ENCODE measurements at regions not wholly inside any gene's neighbourhood (a gene's known extent, or its start where the extent isn't known, plus 50 kb on each side); places are given as distances from the start of the nearest gene placed in this dataset.
"Not testable (repeated sequence)": the region's sequence is repeated elsewhere in the genome, so short reads cannot be mapped to it uniquely, and the experiment has no call there.

DNA sequence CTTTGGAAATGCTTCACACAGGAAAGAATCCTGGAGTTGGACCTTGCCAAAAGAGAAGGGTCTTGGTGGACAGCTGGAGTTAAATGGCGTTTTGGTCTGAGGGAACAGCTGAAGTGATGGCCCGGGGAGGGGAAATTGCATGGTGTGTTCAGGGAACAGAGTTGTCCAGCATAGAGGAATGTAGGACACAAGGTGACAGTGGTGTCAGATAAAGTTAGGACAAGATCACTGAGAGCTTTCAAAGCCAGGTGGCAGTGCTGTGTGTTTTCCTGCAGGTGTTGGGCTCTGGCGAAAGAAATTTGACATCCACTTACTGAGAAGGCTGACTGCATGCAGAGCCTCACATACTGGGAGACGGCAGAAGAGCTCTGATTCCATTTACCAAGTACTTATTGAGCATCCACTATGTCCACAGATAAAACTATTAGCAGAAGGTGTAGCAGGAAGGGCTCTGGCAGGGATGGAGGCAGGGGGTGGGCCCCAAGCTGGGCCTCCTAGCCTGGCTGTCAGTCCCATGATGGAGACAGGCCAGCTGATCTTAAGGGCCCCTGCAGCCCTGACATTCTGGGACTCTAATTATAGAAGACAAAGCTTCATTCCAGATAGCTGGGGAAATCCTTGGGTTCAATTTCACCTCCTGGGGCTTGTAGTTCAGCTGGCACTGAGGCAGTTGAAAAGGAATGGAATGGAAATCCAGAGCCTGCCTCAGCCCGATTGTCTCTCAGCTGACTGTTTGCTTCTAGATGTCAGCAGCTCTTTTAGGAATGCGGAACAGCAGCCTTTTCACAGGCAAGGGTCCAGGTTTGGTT is 150.2 kb upstream of the MAMLD1 start:
- DNase-seq (ENCODE audit: low spot score): no peak

DNA sequence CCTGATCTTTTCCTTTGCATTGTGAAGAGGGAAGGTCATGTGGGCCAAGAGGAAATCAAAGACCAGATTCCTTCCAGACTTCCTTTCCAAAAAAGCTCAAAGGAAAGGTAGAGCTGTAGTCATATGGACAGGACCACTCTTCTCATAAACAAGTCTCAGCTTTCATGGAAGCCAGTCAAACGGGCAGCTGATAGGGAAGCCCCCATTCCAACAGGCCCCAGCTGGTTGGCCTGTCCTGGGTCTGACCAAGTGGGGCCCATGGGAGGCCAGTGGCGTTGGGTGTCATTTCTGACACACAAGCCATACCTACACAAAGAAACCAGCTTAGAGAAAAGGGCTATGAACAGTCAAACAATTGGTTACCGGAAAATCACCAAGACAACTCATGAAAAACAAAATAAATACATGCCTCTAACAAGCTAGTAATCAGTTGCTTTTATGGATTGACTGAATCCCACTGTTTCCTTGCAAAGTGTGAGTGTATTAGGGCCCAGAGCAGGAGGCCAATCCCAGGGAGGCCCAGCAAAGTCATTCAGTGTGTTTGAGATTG is 149.6 kb upstream of the MAMLD1 start:
- no peak for DNase-seq (ENCODE audit: low spot score)

- DNase-seq (ENCODE audit: low spot score): not testable (repeated sequence)
These were observed 147.1 kb upstream of the MAMLD1 start for GRCh38 chrX:150216000-150216399.

DNA sequence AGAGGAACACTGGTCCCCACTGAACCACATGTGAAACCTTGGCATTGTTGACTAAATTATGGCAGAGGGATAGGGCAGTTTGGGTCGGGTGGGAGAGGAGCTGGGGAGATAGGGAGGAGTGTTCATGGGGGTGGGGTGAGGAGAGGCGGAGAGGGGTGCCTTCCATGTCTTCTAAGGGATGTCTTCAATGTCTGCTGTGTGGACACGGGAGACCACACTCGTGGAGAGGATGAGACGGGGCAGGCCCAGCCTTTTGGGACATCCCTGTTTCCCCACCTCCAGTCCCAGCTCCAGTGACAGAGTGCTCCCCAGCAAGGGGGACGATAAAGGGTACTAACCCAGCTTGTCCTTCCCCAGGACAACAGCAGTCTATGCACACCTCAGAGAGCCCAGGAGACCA is 146.4 kb upstream of the MAMLD1 start:
- DNase-seq (ENCODE audit: low spot score): no peak

- no peak for DNase-seq (ENCODE audit: low spot score)
These were observed 145.5 kb upstream of the MAMLD1 start for GRCh38 chrX:150217609-150218008.

- no peak for DNase-seq (ENCODE audit: low spot score)
These were observed 143.5 kb upstream of the MAMLD1 start for GRCh38 chrX:150219374-150220185.

DNA sequence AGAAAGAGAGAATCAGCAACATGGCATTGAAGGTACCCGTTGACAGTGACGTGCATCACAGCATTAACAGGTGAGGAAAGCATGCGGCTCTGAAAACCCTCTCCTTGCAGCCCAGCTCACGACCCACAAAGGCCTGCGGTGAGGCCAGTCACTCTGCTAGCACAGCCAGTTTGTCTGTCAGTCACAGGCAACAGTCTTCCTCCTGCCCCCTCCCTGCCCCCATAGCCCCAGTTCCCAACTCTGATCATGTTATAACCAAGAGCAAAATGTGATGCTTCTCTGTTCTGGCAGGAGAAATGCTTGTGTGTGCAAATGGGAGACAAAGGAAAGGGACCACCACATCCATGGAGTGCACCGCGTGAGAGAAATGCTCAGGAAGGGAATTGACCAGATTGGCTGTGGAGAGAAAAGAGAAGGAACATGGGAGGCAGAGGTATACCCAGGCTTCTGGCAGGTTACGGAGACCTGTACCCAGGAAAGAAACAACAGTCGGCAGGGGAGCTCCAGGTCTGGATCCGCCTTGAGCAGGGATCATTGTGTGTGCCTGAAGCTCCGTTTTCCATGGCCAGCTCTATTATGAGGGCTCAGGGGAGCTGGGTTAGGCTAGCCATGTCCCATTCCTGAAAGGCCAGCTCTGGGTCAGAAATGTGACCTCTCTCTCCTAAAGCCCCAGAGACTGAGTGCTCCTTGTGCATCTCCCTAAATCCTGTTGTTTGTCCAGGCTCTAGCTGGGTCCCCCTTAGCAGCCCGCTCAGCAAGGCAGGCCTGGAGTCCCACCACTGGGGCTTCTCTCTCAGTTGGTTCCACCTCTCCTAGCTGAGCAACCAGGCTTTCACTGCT is 139.7 kb upstream of the MAMLD1 start:
- DNase-seq (ENCODE audit: low spot score): no peak

GRCh38 chrX:150224676-150225075 is 138.4 kb upstream of the MAMLD1 start:
- DNase-seq (ENCODE audit: low spot score): no peak

GRCh38 chrX:150225266-150225665 is 137.9 kb upstream of the MAMLD1 start:
- DNase-seq (ENCODE audit: low spot score): no peak

DNA sequence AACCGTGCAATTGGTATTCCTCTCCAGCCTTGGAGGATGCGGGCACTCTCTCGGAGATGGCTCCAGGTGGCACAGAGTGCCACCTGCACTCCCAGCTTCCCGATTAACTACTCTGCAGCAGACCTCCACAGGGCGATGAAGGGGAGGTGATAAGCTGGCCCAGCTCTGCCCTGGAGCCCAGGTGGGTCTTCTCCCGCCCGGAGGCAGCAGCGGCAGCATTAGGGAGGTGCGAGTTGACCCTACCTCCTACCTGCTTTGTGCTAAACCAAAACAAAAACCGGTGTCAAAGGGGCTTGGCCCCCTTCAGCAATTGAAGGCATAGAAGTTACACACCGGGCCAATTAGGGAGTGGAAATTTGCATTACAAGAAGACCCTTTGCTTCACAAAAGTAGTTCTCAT is 137.4 kb upstream of the MAMLD1 start:
- no peak for DNase-seq (ENCODE audit: low spot score)

GRCh38 chrX:150226223-150226965 is 136.7 kb upstream of the MAMLD1 start:
- no peak for DNase-seq (ENCODE audit: low spot score)

- no peak for DNase-seq (ENCODE audit: low spot score)
These were observed 135.7 kb upstream of the MAMLD1 start for GRCh38 chrX:150227321-150227860.

- DNase-seq (ENCODE audit: low spot score): no peak
These were observed 135.2 kb upstream of the MAMLD1 start for GRCh38 chrX:150227873-150228410.

- DNase-seq (ENCODE audit: low spot score): no peak
These were observed 134.7 kb upstream of the MAMLD1 start for GRCh38 chrX:150228431-150228830.

- DNase-seq (ENCODE audit: low spot score): no peak
These were observed 134.1 kb upstream of the MAMLD1 start for GRCh38 chrX:150229030-150229429.

DNA sequence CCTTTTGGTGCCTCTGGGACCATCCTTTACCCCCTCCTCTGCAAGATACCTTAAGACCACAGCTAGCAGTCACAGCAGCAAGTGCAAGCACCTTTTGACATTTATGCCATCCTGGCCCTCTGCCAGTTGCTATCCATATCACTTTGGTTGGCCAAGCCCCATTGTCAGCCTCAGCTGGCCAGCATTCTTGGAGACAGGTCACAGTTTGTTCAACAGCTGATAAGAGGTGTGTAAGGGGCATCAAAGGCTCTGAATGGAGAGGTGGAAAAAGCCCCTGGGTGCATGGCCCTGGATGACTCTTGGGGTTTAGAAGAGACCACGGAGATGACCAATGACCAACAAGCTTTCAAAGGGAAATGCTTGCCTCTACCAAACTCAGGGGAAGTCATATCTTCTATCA is 133.6 kb upstream of the MAMLD1 start:
- DNase-seq (ENCODE audit: low spot score): no peak

DNA sequence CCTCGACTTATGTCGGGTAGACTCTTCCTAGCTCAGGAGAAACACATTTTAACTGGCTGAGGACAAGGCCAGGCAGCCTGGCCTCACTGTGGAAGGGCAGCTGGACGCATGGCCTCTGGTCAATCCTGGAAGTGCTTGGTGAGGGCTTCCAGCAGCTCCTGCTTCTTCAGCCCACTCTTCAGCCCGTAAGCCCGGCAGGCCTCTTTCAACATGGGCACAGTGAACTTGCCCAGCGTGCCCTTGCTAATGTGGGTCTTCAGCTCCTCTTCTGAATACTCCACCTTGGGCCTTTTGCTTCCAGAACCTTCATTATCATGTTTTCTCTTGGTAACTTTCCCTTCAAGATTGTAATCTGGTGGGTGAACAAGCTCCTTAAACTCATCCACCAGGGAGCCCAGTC is 132.2 kb upstream of the MAMLD1 start:
- not testable (repeated sequence) for DNase-seq (ENCODE audit: low spot score)

DNA sequence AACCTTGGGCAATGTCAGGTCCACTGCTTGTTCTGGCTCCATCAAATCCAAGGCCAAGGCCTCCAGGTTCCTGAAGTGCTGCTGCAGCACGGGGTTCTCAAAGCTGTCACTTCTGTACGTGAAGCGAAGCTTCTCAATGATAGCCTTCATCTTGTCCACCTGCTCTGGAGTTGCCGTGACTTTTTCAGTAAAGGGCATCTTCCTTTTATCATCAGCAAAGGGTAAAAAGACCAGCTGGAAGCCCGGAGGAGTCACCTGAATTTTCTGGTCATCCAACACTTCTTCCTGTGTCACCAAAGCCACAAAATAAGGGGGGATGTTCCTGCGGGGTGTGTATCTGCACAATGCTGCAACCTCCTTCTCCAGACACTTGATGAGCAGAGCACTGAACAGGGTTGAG is 131.7 kb upstream of the MAMLD1 start:
- DNase-seq (ENCODE audit: low spot score): not testable (repeated sequence)

- not testable (repeated sequence) for DNase-seq (ENCODE audit: low spot score)
These were observed 130.9 kb upstream of the MAMLD1 start for GRCh38 chrX:150232222-150232621.

- DNase-seq (ENCODE audit: low spot score): no peak
These were observed 129.0 kb upstream of the MAMLD1 start for GRCh38 chrX:150234126-150234525.

GRCh38 chrX:150236327-150236726 is 126.8 kb upstream of the MAMLD1 start:
- DNase-seq (ENCODE audit: low spot score): no peak

All from CD4-positive, alpha-beta T cell treated with Interleukin-15 for 4 hours (primary cell).